Cardiac fibroblast (primary cell): ENCODE measurements at regions not wholly inside any gene's neighbourhood (a gene's known extent, or its start where the extent isn't known, plus 50 kb on each side); places are given as distances from the start of the nearest gene placed in this dataset.
A peak's percentile ranks its signal among the peaks of the same experiment; 100 is the strongest.

Experiments
- DNase-seq, 2 donors: peaks; one replicate each; pipeline versions ENCODE4 v3.0.0 to v3.0.0-alpha.2; 2010; ENCODE audit warnings: low read depth in 2 of 2
- H3K4me3 ChIP-seq, 2 donors: replicated peaks in 1 of 2; 1 replicate in 1 of 2; 2 replicates in 1 of 2; pipeline ENCODE4 v1.5.1; 2011; ENCODE audit warnings: low read depth in 2 of 2, low read length in 2 of 2, mild to moderate bottlenecking in 2 of 2, moderate library complexity in 1 of 2
- TF ChIP-seq, protein P1 (sequence below): IDR thresholded peaks from one replicate; pipeline ENCODE4 v1.5.1; 2011; ENCODE audit warnings: low read depth, mild to moderate bottlenecking, low read length, inconsistent platforms

DNA sequence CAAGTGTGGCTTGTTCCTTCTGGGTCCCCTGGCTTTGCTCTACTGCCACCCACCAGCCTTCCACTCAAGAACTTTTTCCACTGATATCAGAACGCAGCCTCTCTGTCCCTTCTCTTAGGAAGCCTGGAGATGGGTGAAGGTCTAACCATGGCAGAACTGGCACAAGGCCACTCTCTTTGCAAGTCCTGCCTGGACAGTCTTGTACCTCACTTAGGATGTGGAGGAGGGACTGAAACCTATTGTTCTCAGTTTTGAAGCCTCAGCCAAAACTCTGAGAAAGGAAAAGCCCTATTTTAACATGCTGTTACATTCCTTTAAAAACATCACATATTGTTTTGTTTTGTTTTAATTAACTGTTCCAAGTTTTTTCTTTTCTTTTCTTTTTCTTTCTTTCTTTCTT, 58.9 kb upstream of the NCOA1 start:
- no peak overlapping the region for H3K4me3 ChIP-seq
- TF ChIP-seq, protein P1, sequence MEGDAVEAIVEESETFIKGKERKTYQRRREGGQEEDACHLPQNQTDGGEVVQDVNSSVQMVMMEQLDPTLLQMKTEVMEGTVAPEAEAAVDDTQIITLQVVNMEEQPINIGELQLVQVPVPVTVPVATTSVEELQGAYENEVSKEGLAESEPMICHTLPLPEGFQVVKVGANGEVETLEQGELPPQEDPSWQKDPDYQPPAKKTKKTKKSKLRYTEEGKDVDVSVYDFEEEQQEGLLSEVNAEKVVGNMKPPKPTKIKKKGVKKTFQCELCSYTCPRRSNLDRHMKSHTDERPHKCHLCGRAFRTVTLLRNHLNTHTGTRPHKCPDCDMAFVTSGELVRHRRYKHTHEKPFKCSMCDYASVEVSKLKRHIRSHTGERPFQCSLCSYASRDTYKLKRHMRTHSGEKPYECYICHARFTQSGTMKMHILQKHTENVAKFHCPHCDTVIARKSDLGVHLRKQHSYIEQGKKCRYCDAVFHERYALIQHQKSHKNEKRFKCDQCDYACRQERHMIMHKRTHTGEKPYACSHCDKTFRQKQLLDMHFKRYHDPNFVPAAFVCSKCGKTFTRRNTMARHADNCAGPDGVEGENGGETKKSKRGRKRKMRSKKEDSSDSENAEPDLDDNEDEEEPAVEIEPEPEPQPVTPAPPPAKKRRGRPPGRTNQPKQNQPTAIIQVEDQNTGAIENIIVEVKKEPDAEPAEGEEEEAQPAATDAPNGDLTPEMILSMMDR: no peak
- DNase-seq: peak; percentile 48 to 51

DNA sequence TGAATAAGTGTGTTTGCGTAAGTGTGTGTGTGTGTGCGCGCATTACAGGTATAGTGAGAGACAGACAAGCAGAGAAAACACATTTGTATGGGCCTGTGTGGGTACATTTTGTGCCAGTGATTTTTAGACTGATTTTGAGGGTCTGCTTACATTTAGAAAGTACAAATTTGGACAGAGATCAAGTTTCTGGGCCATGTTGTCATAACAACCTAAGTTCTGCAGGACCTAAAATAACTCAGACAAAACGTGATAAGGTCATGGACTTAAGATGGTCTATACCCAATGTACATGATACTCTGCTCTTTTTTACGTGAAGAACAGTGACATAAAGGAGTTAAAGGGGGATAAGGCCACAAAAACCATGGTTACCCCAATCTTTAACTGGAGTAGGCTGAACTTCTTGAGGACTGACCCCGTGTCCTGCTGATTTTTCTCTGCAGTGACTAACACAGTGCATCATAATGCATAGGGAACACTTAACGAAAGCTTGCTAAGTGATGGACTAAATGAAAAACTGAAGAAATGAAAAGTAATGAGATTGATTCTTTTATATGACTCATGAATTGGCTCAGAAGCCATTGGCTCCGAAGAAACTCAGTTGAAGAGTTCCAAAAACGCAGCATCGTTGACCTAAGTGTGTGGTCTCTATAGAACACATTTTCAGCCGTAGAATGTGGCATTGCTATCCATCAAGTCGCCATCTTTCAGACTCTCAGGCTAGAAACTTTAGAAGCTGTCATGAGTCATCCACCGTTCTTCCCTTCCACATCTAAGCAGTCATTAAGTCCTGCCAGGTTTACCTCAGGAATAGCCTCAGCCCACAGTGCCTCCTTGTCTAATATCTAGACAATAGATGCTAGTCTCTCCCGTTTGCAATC, 61.6 kb upstream of the NCOA1 start:
- TF ChIP-seq, protein P1: no peak
- DNase-seq: peak; percentile 35 to 45
- no peak overlapping the region for H3K4me3 ChIP-seq

DNA sequence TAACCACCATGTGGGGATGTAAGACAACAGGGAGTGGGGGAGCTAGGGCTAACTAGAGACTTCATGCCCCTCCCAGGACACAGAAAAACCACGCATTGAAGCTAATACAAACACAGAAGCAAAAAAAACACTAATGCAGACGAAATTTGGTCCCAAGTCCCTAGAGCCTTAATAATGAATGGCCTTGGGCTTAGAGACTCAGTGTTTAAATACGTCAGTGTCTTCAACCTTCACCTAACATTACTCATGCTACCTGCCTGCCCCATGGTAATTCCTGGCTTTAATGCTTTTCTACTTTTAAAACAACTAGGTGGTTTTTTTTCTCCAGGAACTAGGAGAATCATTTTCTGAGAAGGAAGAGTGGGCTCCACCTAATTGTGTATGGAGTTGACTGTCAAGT, 64.1 kb upstream of the ITSN2 start:
- DNase-seq: no peak
- no peak overlapping the region for H3K4me3 ChIP-seq
- TF ChIP-seq, protein P1: no peak

DNA sequence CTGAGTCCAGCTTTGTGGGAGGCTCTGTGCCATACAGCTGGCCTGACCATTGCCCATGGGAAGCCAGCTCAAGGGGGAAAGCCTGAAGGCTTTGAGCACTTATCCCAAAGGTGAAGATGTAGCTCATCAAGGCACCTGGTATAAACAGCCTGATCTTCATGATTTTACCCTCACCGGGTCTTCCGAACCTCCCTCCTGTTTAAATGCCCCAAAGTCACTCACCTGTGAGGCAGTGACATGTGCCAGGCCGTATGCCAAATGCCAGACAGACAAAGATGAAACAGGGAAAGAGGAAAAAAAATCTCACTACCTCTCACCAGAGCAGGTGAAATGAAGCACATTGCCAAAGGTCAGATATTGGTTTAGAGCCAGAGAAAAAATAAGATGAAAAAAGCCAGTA, 62.8 kb upstream of the ITSN2 start:
- H3K4me3 ChIP-seq: no peak overlapping the region
- no peak for DNase-seq

DNA sequence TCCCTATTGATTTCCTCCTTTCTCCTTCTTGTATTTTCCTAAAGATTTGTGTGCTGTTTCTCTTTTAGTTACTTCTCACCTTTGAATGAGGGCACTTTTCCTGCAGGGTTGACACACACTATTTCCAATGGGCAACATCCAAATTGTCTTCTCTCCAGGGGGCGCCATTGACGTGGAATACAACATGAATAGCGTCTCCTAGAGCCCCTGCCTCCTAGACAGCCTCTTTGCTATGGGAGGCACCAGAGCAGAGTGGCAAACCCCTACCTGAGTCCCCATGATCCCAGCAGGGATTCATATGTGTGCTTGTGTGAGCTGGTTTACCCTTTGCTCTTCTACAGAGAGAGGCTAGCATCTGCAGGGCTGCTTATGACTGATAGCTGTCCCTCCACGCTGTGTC, 61.3 kb upstream of the ITSN2 start:
- TF ChIP-seq, protein P1: peak; percentile 56
- DNase-seq: peak; percentile 66 to 71

More for the DNA sequence above, 62.8 kb upstream of the ITSN2 start:
- TF ChIP-seq, protein P1: no peak

DNA sequence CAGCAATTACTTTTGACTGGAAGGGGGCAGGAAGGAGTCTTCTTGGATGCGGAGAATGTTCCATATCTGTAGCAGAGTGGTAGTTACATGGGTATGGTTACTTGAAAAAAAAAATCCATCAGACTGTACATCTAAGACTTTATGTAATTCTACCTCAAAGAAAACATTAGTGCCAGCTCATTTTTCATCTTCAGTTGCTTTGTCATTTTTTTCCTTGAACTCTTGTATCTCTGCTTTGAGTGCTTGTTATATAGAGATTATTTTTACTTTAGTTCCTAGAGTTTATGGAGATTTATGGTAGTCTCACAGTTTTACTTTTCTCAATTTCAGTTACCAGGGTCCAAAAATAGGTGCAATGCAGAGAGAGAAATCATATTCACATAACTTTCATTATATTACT, 60.0 kb upstream of the ITSN2 start:
- TF ChIP-seq, protein P1: no peak
- no peak for DNase-seq
- H3K4me3 ChIP-seq: no peak overlapping the region

More for the DNA sequence above, 61.3 kb upstream of the ITSN2 start:
- H3K4me3 ChIP-seq: no peak overlapping the region
